Neural cell (in vitro differentiated cells): ENCODE measurements at regions not wholly inside any gene's neighbourhood (a gene's known extent, or its start where the extent isn't known, plus 50 kb on each side); places are given as distances from the start of the nearest gene placed in this dataset.

ENCODE experiments used
- H2AFZ ChIP-seq: fragments of 200-600, 300-800 bp; sonication (generic), shearing (Covaris generic); 2 replicates; pipeline ENCODE4 v1.6.0; 2014; ENCODE audit warnings: low read depth, mild to moderate bottlenecking, antibody characterized with exemption, low read length, moderate library complexity
- H3F3A ChIP-seq: fragments of 200-600 bp; shearing (Covaris generic); 2 replicates; pipeline ENCODE4 v1.6.1; 2016; ENCODE audit warnings: mild to moderate bottlenecking, moderate library complexity, mixed read lengths, antibody characterized with exemption, low read length; ENCODE audit not compliant: insufficient read depth, poor library complexity, severe bottlenecking
- H3K27ac ChIP-seq: fragments of 200-600, 300-800 bp; sonication (generic), shearing (Covaris generic); 2 replicates; pipeline ENCODE4 v1.5.1; 2014; ENCODE audit warnings: mild to moderate bottlenecking, low read length, moderate library complexity
- H3K27me3 ChIP-seq: fragments of 300-800, 200-600 bp; sonication (generic), shearing (Covaris generic); 2 replicates; pipeline ENCODE4 v1.6.0; 2014; ENCODE audit warnings: mild to moderate bottlenecking, low read depth, low read length, moderate library complexity; ENCODE audit not compliant: insufficient read depth
- H3K36me3 ChIP-seq: fragments of 300-800, 200-600 bp; sonication (generic), shearing (Covaris generic); 2 replicates; pipeline ENCODE4 v1.5.1; 2014; ENCODE audit warnings: mild to moderate bottlenecking, antibody characterized with exemption, low read length, moderate library complexity; ENCODE audit not compliant: insufficient read depth
- H3K4me2 ChIP-seq: fragments of 300-800, 200-600 bp; sonication (generic), shearing (Covaris generic); 2 replicates; pipeline ENCODE4 v1.6.0; 2014; ENCODE audit warnings: mild to moderate bottlenecking, low read length
- H3K4me3 ChIP-seq: fragments of 300-800, 200-600 bp; sonication (generic), shearing (Covaris generic); 2 replicates; pipeline ENCODE4 v1.5.1; 2014; ENCODE audit warnings: mild to moderate bottlenecking, low read length, moderate library complexity
- H3K79me2 ChIP-seq: fragments of 200-600 bp; shearing (Covaris generic); replicated peaks from 2 replicates; pipeline ENCODE4 v1.6.0; 2014; ENCODE audit warnings: mild to moderate bottlenecking, low read length, moderate library complexity; ENCODE audit not compliant: insufficient read depth
- H3K9ac ChIP-seq: fragments of 300-800, 200-600 bp; sonication (generic), shearing (Covaris generic); 2 replicates; pipeline ENCODE4 v1.6.1; 2016; ENCODE audit warnings: mild to moderate bottlenecking, low read length, mixed read lengths
- H3K9me2 ChIP-seq: fragments of 200-600 bp; shearing (Covaris generic); 2 replicates; pipeline ENCODE4 v1.6.1; 2016; ENCODE audit warnings: mild to moderate bottlenecking, low read length, mixed read lengths; ENCODE audit not compliant: insufficient read depth
- H3K9me3 ChIP-seq: fragments of 200-600, 300-800 bp; sonication (generic), shearing (Covaris generic); 2 replicates; pipeline ENCODE4 v1.6.1; 2016; ENCODE audit warnings: mild to moderate bottlenecking, mixed run types, low read length, moderate library complexity, mixed read lengths
- H4K20me1 ChIP-seq: fragments of 200-600 bp; shearing (Covaris generic); 2 replicates; pipeline ENCODE4 v1.6.1; 2016; ENCODE audit warnings: mild to moderate bottlenecking, mixed run types; ENCODE audit not compliant: insufficient read depth
- CTCF ChIP-seq: fragments of 450-650 bp; IDR thresholded peaks from 2 replicates; pipeline ENCODE4 v1.5.1; 2014; ENCODE audit warnings: antibody characterized with exemption, mild to moderate bottlenecking, moderate library complexity; ENCODE audit not compliant: poor library complexity, severe bottlenecking
- EP300 ChIP-seq: fragments of 450-650 bp; conservative IDR thresholded peaks from 2 replicates; pipeline ENCODE4 v1.6.1; 2014; ENCODE audit warnings: antibody characterized with exemption, mild to moderate bottlenecking, moderate library complexity; ENCODE audit not compliant: poor library complexity, severe bottlenecking
- EZH2 ChIP-seq: fragments of 200-600, 300-800 bp; shearing (Covaris generic), sonication (generic); IDR thresholded peaks from 2 replicates; pipeline ENCODE4 v1.6.1; 2014; ENCODE audit warnings: antibody characterized with exemption, low read length, borderline replicate concordance, mild to moderate bottlenecking; ENCODE audit not compliant: insufficient read depth, poor library complexity, severe bottlenecking
- MXI1 ChIP-seq: fragments of 450-650 bp; conservative IDR thresholded peaks from 2 replicates; pipeline ENCODE4 v1.6.1; 2014; ENCODE audit warnings: antibody characterized with exemption, mild to moderate bottlenecking; ENCODE audit not compliant: poor library complexity, severe bottlenecking
- POLR2AphosphoS5 ChIP-seq: IDR thresholded peaks from 2 replicates; pipeline ENCODE4 v1.6.1; 2012
- RAD21 ChIP-seq: fragments of 450-650 bp; conservative IDR thresholded peaks from 2 replicates; pipeline ENCODE4 v1.6.1; 2014; ENCODE audit warnings: antibody characterized with exemption, mild to moderate bottlenecking, moderate library complexity
- REST ChIP-seq: IDR thresholded peaks from 2 replicates; pipeline ENCODE4 v1.6.1; 2012; ENCODE audit warnings: borderline replicate concordance
- SMC3 ChIP-seq: fragments of 450-650 bp; conservative IDR thresholded peaks from 2 replicates; pipeline ENCODE4 v1.6.1; 2014; ENCODE audit warnings: antibody characterized with exemption, mild to moderate bottlenecking, moderate library complexity; ENCODE audit not compliant: poor library complexity
- TAF1 ChIP-seq: IDR thresholded peaks from 2 replicates; pipeline ENCODE4 v1.6.1; 2012; ENCODE audit warnings: low read depth

- Histone ChIP-seq H3K4me2 (no peak overlapping the region), H3F3A (no peaks in the 10 kb centered on the region), H3K79me2 (no peaks in the 10 kb centered on the region), H3K27ac (no peak overlapping the region), H3K36me3 (no peaks in the 10 kb centered on the region), H3K4me3 (no peak overlapping the region), H3K9ac (no peak overlapping the region), H4K20me1 (no peaks in the 10 kb centered on the region), H3K9me2 (no peaks in the 10 kb centered on the region), H2AFZ (no peak overlapping the region), H3K9me3 (no peaks in the 10 kb centered on the region), H3K27me3 (no peaks in the 10 kb centered on the region)
- TF ChIP-seq POLR2AphosphoS5 (no peak), SMC3 (no peak), CTCF (no peak), REST (no peak), TAF1 (no peak), EP300 (no peak), RAD21 (no peak), MXI1 (no peak), EZH2 (no peak)
Observed at GRCh38 chr13:44022196-44022595, 142.5 kb downstream of the LACC1 start.

- TF ChIP-seq RAD21: no peak
- no peak for TF ChIP-seq TAF1
- TF ChIP-seq CTCF: no peak
- no peak for TF ChIP-seq EZH2
- TF ChIP-seq EP300: no peak
- no peak for TF ChIP-seq REST
- TF ChIP-seq SMC3: no peak
- no peak for TF ChIP-seq POLR2AphosphoS5
- Histone ChIP-seq H3K9me2 (no peaks in the 10 kb centered on the region), H2AFZ (no peak overlapping the region), H3K27me3 (no peaks in the 10 kb centered on the region), H3K27ac (no peak overlapping the region), H3F3A (no peaks in the 10 kb centered on the region), H3K4me3 (no peak overlapping the region), H3K9ac (no peak overlapping the region), H3K79me2 (no peaks in the 10 kb centered on the region), H3K36me3 (no peaks in the 10 kb centered on the region), H3K4me2 (no peak overlapping the region), H3K9me3 (no peaks in the 10 kb centered on the region), H4K20me1 (no peaks in the 10 kb centered on the region)
Observed at GRCh38 chr13:44024167-44024845, 144.6 kb downstream of the LACC1 start.
